RWPE2 (cell line): ENCODE measurements at regions not wholly inside any gene's neighbourhood (a gene's known extent, or its start where the extent isn't known, plus 50 kb on each side); places are given as distances from the start of the nearest gene placed in this dataset.

Experiments
- ATAC-seq: fragments of 200-7000 bp; cut with Tn5 transposase; 3 replicates; pipeline ENCODE4 v1.9.1; 2021; ENCODE audit warnings: low read depth
- DNase-seq: peaks from one replicate; pipeline ENCODE4 v3.0.0-alpha.2; 2020; ENCODE audit warnings: low spot score
- H3K27ac ChIP-seq: fragments of 450-650 bp; 2 replicates; pipeline ENCODE4 v1.5.1; 2017; ENCODE audit warnings: mild to moderate bottlenecking; ENCODE audit not compliant: poor library complexity, severe bottlenecking
- H3K27me3 ChIP-seq: fragments of 250-450 bp; sonication (Bioruptor Pico); 2 replicates; pipeline ENCODE4 v1.5.1; 2021; ENCODE audit warnings: mild to moderate bottlenecking, moderate library complexity; ENCODE audit not compliant: insufficient read depth, poor library complexity, severe bottlenecking
- H3K36me3 ChIP-seq: fragments of 250-450 bp; sonication (Bioruptor Pico); 2 replicates; pipeline ENCODE4 v1.5.1; 2020; ENCODE audit warnings: low read depth, mild to moderate bottlenecking, moderate library complexity
- H3K4me1 ChIP-seq: fragments of 250-450 bp; sonication (Bioruptor Pico); 2 replicates; pipeline ENCODE4 v1.5.1; 2021; ENCODE audit warnings: mild to moderate bottlenecking, moderate library complexity; ENCODE audit not compliant: insufficient read depth, poor library complexity, severe bottlenecking
- H3K4me3 ChIP-seq: fragments of 250-450 bp; sonication (Bioruptor Pico); 2 replicates; pipeline ENCODE4 v1.5.1; 2021; ENCODE audit warnings: mild to moderate bottlenecking, moderate library complexity; ENCODE audit not compliant: severe bottlenecking
- H3K9me3 ChIP-seq: fragments of 250-450 bp; sonication (Bioruptor Pico); 2 replicates; pipeline ENCODE4 v1.5.1; 2021; ENCODE audit warnings: mild to moderate bottlenecking, moderate library complexity; ENCODE audit not compliant: severe bottlenecking
- CTCF ChIP-seq: fragments of 450-650 bp; IDR thresholded peaks from one replicate; pipeline ENCODE4 v1.5.1; 2017; ENCODE audit warnings: mild to moderate bottlenecking, moderate library complexity; ENCODE audit not compliant: poor library complexity, severe bottlenecking

DNA sequence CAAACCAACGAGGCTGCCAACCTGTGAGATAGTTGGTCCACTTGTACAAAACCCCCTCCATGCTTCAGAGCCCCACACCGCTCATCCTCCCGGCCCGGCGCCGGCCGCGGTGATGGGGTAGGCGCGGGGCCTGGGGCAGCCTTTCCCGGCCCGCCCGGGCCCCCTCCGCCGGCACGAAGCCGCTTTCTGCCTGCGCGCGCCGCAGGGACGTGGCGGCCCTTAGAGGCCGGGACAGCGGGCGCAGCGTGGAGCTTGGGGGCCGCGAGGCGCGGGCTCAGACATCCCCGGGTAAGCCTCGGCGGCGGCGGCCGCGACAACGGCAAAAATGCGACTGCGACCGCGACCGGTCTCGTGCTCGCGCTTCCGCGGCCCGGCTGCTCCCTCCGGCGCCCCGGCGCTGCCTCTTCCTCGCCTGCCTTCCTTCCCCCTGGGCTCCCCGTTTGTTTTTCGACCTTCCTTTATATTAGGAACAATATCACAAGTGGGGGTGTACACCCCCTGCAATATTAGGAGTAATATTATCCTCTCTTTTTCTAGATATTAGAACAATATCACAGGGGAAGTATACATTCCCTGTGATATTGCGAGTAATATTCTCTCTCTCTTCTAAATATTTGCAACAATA, 53.9 kb upstream of the CEACAM21 start:
- Histone ChIP-seq H3K4me3 (no peak overlapping the region), H3K27me3 (peaks cover 91% of the 10 kb centered on the region), H3K27ac (no peak overlapping the region), H3K9me3 (no peaks in the 10 kb centered on the region), H3K4me1 (no peaks in the 10 kb centered on the region), H3K36me3 (no peaks in the 10 kb centered on the region)
- TF ChIP-seq CTCF: no peak
- ATAC-seq: no peak
- no peak for DNase-seq

DNA sequence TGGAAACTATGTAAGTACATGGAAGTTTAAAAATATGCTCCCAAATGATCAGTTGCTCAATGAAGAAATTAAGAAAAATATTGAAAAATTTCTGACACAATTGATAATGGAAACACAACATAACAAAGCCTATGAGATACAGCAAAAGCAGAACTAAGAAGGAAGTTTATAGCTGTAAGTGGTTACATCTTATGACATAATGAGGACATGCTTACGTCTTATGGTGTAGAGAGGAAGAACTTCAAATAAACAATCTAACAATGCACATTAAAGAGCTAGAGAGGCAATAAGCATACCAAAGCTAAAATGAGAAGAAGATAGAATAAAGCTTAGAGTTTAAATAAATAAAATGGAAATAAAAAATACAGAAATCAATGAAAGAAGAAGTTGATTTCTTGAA, 50.0 kb upstream of the CEACAM21 start:
- Histone ChIP-seq H3K27me3 (peaks cover 68% of the 10 kb centered on the region), H3K9me3 (no peaks in the 10 kb centered on the region), H3K4me1 (no peaks in the 10 kb centered on the region), H3K36me3 (no peaks in the 10 kb centered on the region), H3K4me3 (no peak overlapping the region), H3K27ac (no peak overlapping the region)
- no peak for TF ChIP-seq CTCF
- no peak for DNase-seq
- ATAC-seq: no peak
